ENCODE measurements at regions not wholly inside any gene's neighbourhood (a gene's known extent, or its start where the extent isn't known, plus 50 kb on each side); places are given as distances from the start of the nearest gene placed in this dataset.

DNA sequence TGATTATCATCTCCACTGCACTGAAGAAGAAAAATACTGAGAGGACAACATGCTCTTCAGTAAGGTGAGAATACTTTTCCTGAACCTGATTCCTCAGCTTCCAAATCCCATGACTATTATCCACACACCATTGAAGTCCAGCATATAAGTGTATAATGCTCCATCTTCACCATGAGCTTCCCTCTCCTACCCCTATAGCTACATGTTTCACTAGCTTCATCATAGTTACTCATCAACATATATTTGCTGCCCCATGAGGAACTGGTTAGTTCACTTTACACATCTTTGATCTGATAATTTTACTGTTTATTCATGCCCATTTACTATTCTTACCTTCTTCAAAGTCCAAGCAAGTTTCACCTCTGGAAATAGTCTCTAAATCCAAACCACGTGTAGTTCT is 908.5 kb upstream of the SEMA6D start:
- no peak overlapping the region for H3K27ac Mint-ChIP-seq
- no peaks in the 10 kb centered on the region for H3K36me3 Mint-ChIP-seq (ENCODE audit: low read depth)
- no peaks in the 10 kb centered on the region for H3K27me3 Mint-ChIP-seq
- H3K4me3 Mint-ChIP-seq: no peak overlapping the region
- no peaks in the 10 kb centered on the region for H3K4me1 Mint-ChIP-seq (ENCODE audit: low read depth)
- no peaks in the 10 kb centered on the region for H3K9me3 Mint-ChIP-seq

GRCh38 chr15:46815240-46815639 is 902.1 kb upstream of the SEMA6D start:
- Mint-ChIP-seq H3K27ac (no peak overlapping the region), H3K4me3 (no peak overlapping the region), H3K9me3 (peaks cover 5% of the 10 kb centered on the region), H3K36me3 (ENCODE audit: low read depth) (no peaks in the 10 kb centered on the region), H3K27me3 (no peaks in the 10 kb centered on the region), H3K4me1 (ENCODE audit: low read depth) (no peaks in the 10 kb centered on the region)

GRCh38 chr15:46815765-46816164 is 901.5 kb upstream of the SEMA6D start:
- Mint-ChIP-seq H3K27me3 (no peaks in the 10 kb centered on the region), H3K36me3 (ENCODE audit: low read depth) (no peaks in the 10 kb centered on the region), H3K4me3 (no peak overlapping the region), H3K4me1 (ENCODE audit: low read depth) (no peaks in the 10 kb centered on the region), H3K9me3 (peaks cover 5% of the 10 kb centered on the region), H3K27ac (no peak overlapping the region)

- no peak overlapping the region for H3K27ac Mint-ChIP-seq
- no peaks in the 10 kb centered on the region for H3K4me1 Mint-ChIP-seq (ENCODE audit: low read depth)
- H3K9me3 Mint-ChIP-seq: peaks cover 17% of the 10 kb centered on the region
- no peak overlapping the region for H3K4me3 Mint-ChIP-seq
- H3K36me3 Mint-ChIP-seq (ENCODE audit: low read depth): no peaks in the 10 kb centered on the region
- H3K27me3 Mint-ChIP-seq: no peaks in the 10 kb centered on the region
Measured at GRCh38 chr15:46848704-46849103, 868.6 kb upstream of the SEMA6D start.

GRCh38 chr15:46853600-46853999 is 863.7 kb upstream of the SEMA6D start:
- H3K9me3 Mint-ChIP-seq: peaks cover 16% of the 10 kb centered on the region
- H3K4me1 Mint-ChIP-seq (ENCODE audit: low read depth): no peaks in the 10 kb centered on the region
- no peak overlapping the region for H3K27ac Mint-ChIP-seq
- no peak overlapping the region for H3K4me3 Mint-ChIP-seq
- no peaks in the 10 kb centered on the region for H3K36me3 Mint-ChIP-seq (ENCODE audit: low read depth)
- H3K27me3 Mint-ChIP-seq: no peaks in the 10 kb centered on the region

- Mint-ChIP-seq H3K27me3 (no peaks in the 10 kb centered on the region), H3K4me3 (no peak overlapping the region), H3K27ac (no peak overlapping the region), H3K9me3 (peaks cover 12% of the 10 kb centered on the region), H3K4me1 (ENCODE audit: low read depth) (no peaks in the 10 kb centered on the region), H3K36me3 (ENCODE audit: low read depth) (no peaks in the 10 kb centered on the region)
Measured at GRCh38 chr15:46854564-46854963, 862.7 kb upstream of the SEMA6D start.

- no peak overlapping the region for H3K4me3 Mint-ChIP-seq
- no peaks in the 10 kb centered on the region for H3K27me3 Mint-ChIP-seq
- peaks cover 12% of the 10 kb centered on the region for H3K9me3 Mint-ChIP-seq
- H3K27ac Mint-ChIP-seq: no peak overlapping the region
- no peaks in the 10 kb centered on the region for H3K36me3 Mint-ChIP-seq (ENCODE audit: low read depth)
- no peaks in the 10 kb centered on the region for H3K4me1 Mint-ChIP-seq (ENCODE audit: low read depth)
Measured at GRCh38 chr15:46855388-46855787, 861.9 kb upstream of the SEMA6D start.

DNA sequence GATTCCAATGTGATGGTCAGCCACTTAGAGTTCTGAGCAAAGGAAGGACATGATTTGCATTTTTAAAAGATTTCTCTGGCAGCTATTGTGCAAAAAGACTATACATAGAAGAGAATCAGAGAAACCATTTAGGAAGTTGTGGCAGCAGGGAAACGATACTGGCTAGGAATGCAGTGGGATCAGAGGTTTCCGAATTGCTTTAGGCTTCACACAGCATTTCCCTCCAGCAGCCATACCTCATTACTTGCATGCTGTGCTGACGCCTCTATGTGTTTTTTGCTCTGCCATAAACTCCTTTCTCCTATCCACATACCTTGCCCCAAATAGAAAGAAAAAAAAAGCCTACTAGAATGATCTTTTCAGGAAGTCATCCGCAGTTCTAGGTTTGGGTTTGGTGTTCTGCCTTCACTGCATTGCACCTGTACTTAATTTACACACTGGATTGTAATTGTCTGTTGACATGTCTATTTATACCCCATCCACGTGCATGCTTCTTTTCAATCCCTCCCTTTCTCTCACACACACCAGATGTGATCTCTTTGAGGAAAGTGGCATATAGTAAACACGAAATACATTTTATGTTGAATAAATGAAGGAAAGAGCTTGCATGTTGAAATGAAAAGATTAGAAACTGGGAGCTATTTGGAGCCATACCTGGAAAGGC is 860.3 kb upstream of the SEMA6D start:
- peaks cover 12% of the 10 kb centered on the region for H3K9me3 Mint-ChIP-seq
- H3K27me3 Mint-ChIP-seq: no peaks in the 10 kb centered on the region
- no peaks in the 10 kb centered on the region for H3K36me3 Mint-ChIP-seq (ENCODE audit: low read depth)
- H3K4me3 Mint-ChIP-seq: no peak overlapping the region
- H3K4me1 Mint-ChIP-seq (ENCODE audit: low read depth): no peaks in the 10 kb centered on the region
- H3K27ac Mint-ChIP-seq: no peak overlapping the region

DNA sequence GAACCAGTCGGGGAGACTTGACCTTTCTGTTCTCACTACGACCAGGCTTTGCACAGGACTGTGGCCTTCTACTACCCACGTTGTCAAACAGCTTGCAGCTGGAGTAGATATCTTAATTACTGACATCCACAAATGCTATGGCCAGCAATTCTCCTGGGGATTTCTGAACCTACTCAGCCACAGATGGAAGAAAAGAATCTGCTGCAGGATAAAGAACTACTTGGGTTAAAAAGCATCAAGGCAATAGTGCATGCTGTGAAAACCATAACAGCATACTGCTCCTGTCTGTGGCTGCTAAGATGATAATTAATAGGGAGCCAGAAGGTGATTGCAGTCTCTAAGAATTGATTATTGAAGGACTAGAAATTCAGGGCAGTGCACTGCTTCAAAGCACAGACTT is 859.2 kb upstream of the SEMA6D start:
- Mint-ChIP-seq H3K4me1 (ENCODE audit: low read depth) (no peaks in the 10 kb centered on the region), H3K27ac (no peak overlapping the region), H3K4me3 (no peak overlapping the region), H3K27me3 (no peaks in the 10 kb centered on the region), H3K36me3 (ENCODE audit: low read depth) (no peaks in the 10 kb centered on the region), H3K9me3 (peaks cover 24% of the 10 kb centered on the region)

DNA sequence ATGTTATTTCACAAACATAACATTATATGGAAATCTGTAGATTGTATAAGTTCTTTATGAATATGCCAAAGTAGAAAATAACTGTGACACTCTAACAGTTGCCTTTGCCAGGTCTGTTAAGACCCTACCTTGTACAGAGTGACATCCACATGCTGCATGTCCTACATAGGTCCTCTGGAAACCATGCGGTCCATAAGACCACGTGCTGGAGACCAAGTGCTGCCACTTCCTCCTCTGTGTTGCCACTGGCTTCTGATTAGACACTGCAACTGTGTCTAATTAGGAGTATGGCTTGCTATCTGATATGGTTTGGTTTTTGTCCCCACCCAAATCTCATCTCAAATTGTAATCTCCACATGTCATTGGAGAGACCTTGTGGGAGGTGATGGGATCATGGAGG is 855.5 kb upstream of the SEMA6D start:
- Mint-ChIP-seq H3K27ac (no peak overlapping the region), H3K4me3 (no peak overlapping the region), H3K27me3 (no peaks in the 10 kb centered on the region), H3K9me3 (peaks cover 19% of the 10 kb centered on the region), H3K4me1 (ENCODE audit: low read depth) (no peaks in the 10 kb centered on the region), H3K36me3 (ENCODE audit: low read depth) (no peaks in the 10 kb centered on the region)

GRCh38 chr15:46865155-46865554 is 852.1 kb upstream of the SEMA6D start:
- H3K9me3 Mint-ChIP-seq: peaks cover 19% of the 10 kb centered on the region
- no peak overlapping the region for H3K27ac Mint-ChIP-seq
- H3K36me3 Mint-ChIP-seq (ENCODE audit: low read depth): no peaks in the 10 kb centered on the region
- no peaks in the 10 kb centered on the region for H3K4me1 Mint-ChIP-seq (ENCODE audit: low read depth)
- no peak overlapping the region for H3K4me3 Mint-ChIP-seq
- no peaks in the 10 kb centered on the region for H3K27me3 Mint-ChIP-seq

- Mint-ChIP-seq H3K4me3 (no peak overlapping the region), H3K4me1 (ENCODE audit: low read depth) (no peaks in the 10 kb centered on the region), H3K9me3 (peaks cover 5% of the 10 kb centered on the region), H3K27me3 (no peaks in the 10 kb centered on the region), H3K27ac (no peak overlapping the region), H3K36me3 (ENCODE audit: low read depth) (no peaks in the 10 kb centered on the region)
Measured at GRCh38 chr15:46872286-46872980, 844.9 kb upstream of the SEMA6D start.

- Mint-ChIP-seq H3K4me3 (no peak overlapping the region), H3K27ac (no peak overlapping the region), H3K9me3 (peaks cover 5% of the 10 kb centered on the region), H3K4me1 (ENCODE audit: low read depth) (no peaks in the 10 kb centered on the region), H3K27me3 (no peaks in the 10 kb centered on the region), H3K36me3 (ENCODE audit: low read depth) (no peaks in the 10 kb centered on the region)
Measured at GRCh38 chr15:46872981-46873330, 844.3 kb upstream of the SEMA6D start.

- H3K9me3 Mint-ChIP-seq: peaks cover 5% of the 10 kb centered on the region
- no peaks in the 10 kb centered on the region for H3K4me1 Mint-ChIP-seq (ENCODE audit: low read depth)
- no peak overlapping the region for H3K27ac Mint-ChIP-seq
- no peaks in the 10 kb centered on the region for H3K27me3 Mint-ChIP-seq
- no peak overlapping the region for H3K4me3 Mint-ChIP-seq
- no peaks in the 10 kb centered on the region for H3K36me3 Mint-ChIP-seq (ENCODE audit: low read depth)
Measured at GRCh38 chr15:46879032-46879770, 838.1 kb upstream of the SEMA6D start.

DNA sequence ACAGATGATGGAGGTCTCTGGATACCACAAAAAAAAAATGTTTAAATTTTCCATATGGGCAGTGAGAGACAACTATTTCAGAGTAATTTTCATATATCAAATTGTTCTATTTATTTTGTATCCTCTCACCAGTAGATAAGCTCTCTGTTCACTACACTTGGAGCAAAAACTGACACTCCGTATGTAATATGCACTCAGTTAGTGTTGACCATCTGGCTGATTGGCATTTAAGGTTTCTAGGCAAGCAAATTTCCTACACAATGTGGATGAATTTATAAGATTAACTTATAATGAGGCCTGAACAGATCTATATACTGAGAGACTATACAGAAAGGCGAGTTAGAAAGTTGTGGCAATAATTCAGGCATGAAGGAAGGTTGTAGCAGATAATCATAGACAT is 836.5 kb upstream of the SEMA6D start:
- H3K36me3 Mint-ChIP-seq (ENCODE audit: low read depth): no peaks in the 10 kb centered on the region
- no peak overlapping the region for H3K4me3 Mint-ChIP-seq
- peaks cover 5% of the 10 kb centered on the region for H3K9me3 Mint-ChIP-seq
- H3K27ac Mint-ChIP-seq: no peak overlapping the region
- no peaks in the 10 kb centered on the region for H3K4me1 Mint-ChIP-seq (ENCODE audit: low read depth)
- no peaks in the 10 kb centered on the region for H3K27me3 Mint-ChIP-seq
